ENCODE measurements at regions not wholly inside any gene's neighbourhood (a gene's known extent, or its start where the extent isn't known, plus 50 kb on each side); places are given as distances from the start of the nearest gene placed in this dataset.

DNA sequence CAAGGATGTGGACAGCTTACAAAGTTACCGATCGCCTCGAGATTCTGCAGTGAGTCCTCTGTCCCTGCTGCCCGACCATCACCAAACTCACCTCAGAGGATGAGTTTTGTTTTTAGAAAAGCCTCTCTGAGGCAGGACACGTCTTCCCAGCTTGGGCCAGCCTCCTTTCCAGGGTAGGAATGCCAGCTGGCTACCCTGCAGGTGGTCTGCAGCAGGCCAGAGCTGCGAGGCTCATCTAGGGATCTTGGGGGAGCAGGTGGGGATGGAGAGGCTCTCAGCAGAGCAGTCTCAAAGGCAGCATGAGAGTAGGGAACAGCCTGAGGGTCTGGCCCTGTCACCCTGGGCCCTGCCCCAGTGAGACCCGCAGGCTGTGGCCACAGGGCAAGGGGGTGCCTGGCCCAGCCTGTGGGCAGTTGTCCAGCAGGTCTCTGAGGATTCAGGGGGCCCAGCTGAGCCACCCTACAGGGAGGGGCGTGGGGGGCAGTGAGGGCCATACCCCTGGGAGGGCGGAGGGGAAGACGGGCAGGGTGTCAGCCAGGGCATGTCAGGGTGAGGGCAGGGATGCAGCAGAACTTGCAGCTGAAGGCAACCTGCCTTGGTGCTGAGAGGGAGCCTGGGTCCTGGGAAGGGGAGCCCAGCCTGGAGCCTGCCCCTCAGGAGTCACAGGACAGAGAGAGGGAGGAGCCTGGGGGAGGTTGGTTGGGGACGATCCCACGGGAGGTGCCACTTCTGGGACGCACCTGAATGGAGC, 57.3 kb upstream of the TPM4 start:
- TF ChIP-seq CTCF (IDR thresholded peaks at IDR 0.05) (no peak), POLR2A (IDR thresholded peaks at IDR 0.05) (no peak)

Measured in ovary (tissue), 3 donors.